22Rv1 (cell line): ENCODE measurements at regions not wholly inside any gene's neighbourhood (a gene's known extent, or its start where the extent isn't known, plus 50 kb on each side); places are given as distances from the start of the nearest gene placed in this dataset.

ENCODE experiments used
- H3K27ac ChIP-seq: fragments of 450-650 bp; 2 replicates; pipeline ENCODE4 v1.5.1; 2017
- ZFX ChIP-seq: fragments of 450-650 bp; IDR thresholded peaks from 2 replicates; pipeline ENCODE4 v1.6.1; 2017; ENCODE audit warnings: antibody characterized with exemption, borderline replicate concordance
- TF ChIP-seq, protein P1 (sequence below): fragments of 450-650 bp; IDR thresholded peaks from 2 replicates; pipeline ENCODE4 v1.5.1; 2017; ENCODE audit warnings: mild to moderate bottlenecking

DNA sequence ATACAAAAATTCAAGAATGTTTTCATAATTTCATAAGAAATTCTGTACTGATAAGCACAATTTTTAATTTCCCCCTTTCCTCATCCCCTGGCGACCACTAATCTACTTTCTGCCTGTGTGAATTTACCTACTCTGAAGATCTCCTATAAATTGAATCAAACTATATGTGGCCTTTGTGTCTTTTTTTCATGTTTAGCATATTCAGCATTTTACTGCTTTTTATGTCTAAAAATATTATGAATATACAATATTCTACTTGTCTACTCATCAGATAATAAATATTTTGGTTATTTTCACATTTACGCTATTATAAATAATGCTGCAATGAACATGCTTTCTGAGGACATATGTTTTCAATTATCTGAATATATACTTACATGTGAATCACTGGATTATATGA lies 144.8 kb downstream of the CYLC2 start:
- H3K27ac ChIP-seq = no peak overlapping the region
- TF ChIP-seq, protein P1, sequence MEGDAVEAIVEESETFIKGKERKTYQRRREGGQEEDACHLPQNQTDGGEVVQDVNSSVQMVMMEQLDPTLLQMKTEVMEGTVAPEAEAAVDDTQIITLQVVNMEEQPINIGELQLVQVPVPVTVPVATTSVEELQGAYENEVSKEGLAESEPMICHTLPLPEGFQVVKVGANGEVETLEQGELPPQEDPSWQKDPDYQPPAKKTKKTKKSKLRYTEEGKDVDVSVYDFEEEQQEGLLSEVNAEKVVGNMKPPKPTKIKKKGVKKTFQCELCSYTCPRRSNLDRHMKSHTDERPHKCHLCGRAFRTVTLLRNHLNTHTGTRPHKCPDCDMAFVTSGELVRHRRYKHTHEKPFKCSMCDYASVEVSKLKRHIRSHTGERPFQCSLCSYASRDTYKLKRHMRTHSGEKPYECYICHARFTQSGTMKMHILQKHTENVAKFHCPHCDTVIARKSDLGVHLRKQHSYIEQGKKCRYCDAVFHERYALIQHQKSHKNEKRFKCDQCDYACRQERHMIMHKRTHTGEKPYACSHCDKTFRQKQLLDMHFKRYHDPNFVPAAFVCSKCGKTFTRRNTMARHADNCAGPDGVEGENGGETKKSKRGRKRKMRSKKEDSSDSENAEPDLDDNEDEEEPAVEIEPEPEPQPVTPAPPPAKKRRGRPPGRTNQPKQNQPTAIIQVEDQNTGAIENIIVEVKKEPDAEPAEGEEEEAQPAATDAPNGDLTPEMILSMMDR = no peak
- no peak for TF ChIP-seq ZFX

DNA sequence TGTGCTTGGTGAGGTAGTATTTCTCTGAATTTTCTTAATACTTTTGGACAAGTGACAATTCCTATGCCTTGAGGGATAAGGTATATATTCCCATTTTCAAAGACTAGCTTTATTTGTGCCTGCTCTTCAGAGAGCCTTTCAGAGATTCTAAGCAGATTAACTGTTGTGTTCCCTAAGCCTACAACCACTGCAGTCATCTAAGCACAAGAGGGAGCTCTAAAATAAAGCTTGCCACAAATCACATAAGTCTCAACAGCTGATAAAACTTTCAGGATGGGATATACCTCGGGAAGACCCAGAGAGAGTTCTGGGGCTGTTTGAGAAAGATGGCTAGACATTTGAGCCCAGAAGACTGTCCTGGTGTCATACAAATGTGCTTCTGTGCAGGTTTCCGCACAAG lies 157.3 kb downstream of the CYLC2 start:
- no peak for TF ChIP-seq ZFX
- TF ChIP-seq, protein P1 = peak; percentile 19
- no peak overlapping the region for H3K27ac ChIP-seq

DNA sequence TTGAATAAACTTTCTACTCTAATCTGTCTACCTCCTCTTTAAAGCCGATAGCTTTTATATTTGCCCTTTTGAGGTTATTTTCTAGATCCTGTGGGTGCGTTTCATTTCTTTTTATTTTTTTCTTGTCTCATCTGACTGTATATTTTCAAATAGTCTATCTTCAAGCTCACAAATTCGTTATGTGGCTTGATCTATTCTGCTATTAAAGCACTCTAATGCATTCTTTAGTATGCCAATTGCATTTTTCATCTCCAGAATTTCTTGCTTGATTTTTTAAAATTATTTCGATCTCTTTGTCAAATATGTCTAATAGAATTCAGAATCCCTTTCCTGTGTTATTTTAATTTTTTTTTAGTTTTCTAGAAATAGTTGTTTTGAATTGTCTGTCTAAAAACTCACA lies 172.4 kb downstream of the CYLC2 start:
- H3K27ac ChIP-seq = no peak overlapping the region
- TF ChIP-seq ZFX = no peak

DNA sequence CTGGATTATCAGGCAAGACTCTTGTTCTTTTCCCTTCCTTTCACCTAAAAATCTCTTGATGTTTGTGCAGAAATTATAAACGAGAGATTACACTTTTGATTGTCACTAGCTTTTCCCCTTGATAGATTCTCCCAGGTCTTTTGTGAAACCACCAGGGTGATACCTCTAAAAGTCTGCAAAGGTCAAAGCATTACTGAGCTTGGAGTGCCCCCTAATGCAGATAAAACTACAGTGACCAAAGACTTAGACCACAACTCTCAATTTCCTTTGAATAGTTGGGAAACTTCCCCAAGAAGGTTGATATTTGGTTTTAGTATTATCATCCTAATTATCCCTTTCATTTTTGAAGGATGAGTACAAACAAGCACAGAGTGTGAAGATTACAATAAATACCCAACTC lies 173.1 kb downstream of the CYLC2 start:
- TF ChIP-seq, protein P1 = no peak
- TF ChIP-seq ZFX = no peak
- H3K27ac ChIP-seq = no peak overlapping the region

DNA sequence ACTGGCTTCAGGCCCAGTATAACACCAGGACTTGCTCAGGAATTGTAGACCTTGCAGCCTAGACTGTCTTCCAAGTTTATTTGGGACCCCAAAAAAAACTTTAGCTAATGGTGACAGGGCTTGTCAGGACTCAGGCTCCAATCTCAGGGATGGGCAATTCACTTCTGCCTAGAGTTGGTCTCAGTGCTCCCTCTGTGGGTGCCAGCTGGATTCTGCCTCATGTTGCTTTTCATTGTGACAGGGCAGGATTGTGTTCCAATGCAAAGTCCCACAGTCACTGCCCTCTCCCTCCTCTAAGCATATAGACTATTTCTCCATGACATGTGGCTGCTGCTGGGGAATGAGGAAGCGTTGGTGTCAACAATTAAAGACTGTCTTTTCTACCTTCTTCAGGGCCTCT lies 174.7 kb downstream of the CYLC2 start:
- no peak overlapping the region for H3K27ac ChIP-seq
- TF ChIP-seq, protein P1 = no peak
- TF ChIP-seq ZFX = no peak

DNA sequence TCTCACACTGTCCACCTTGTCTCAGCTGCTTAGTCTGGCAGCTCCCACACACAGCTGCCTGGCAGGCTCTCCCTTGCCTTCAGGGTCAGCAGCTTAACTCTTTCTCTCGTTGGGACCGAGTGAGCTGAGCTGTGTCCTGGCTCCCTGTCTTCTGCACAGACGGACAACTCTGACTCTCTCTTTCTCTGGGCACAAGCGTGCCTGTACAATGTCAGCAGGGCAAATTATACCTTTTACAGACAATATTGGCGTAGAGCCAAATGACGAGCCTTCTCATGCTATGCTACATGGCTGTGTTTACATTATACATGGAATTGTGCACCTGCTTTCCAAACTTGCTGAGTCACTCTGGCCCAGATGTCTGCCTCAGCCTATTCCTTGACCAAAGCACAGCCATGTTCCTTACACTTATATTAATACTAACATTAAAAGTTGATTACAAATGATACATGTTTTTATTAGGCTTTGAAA lies 188.6 kb downstream of the CYLC2 start:
- no peak for TF ChIP-seq ZFX
- TF ChIP-seq, protein P1 = no peak
- no peak overlapping the region for H3K27ac ChIP-seq

DNA sequence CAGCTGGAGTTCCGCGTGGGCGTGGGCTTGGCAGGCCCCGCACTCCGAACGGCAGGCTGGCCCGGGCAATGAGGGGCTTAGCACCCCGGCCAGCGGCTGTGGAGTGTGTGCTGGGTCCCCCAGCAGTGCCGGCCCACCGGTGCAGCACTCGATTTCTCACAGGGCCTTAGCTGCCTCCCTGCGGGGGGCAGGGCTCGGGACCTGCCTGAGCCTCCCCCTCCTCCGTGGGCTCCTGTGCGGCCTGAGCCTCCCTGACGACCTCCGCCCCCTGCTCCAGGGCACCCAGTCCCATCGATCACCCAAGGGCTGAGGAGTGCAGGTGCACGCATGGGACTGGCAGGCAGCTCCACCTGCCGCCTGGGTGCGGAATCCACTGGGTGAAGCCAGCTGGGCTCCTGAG lies 191.8 kb downstream of the CYLC2 start:
- TF ChIP-seq, protein P1 = no peak
- no peak for TF ChIP-seq ZFX
- no peak overlapping the region for H3K27ac ChIP-seq

DNA sequence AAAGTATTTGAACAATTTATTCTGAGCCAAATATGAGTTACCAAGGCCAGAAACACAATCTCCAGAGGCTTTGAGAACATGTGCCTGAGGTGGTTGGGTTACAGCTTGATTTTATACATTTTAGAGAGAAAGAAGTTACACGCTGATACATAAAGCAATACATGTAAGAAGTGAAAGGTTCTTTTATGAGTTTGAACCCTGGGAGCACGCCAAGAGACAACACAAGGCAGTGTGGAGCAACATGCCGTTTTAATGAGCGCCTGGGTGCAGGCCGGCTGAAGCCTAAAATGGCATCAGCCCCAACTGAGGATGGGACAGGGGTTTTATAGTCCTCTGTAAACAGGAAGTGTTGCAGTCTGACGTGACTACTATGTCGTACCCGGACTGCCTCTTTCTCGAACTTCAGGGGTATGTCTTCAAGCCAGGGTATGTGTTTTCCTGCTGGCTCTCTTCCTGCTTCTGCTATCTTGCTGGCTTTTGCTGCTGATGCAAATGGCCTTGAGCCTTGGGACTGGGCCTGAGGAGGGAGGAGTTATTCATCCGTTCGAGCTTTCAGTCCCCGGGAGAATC lies 193.7 kb downstream of the CYLC2 start:
- no peak overlapping the region for H3K27ac ChIP-seq
- TF ChIP-seq, protein P1 = no peak
- no peak for TF ChIP-seq ZFX
